Activated T-helper 17 cell treated with anti-CD3 and anti-CD28 coated beads, Interleukin-2, amount 50 U/mL, for 72 hours (primary cell): ENCODE measurements at regions not wholly inside any gene's neighbourhood (a gene's known extent, or its start where the extent isn't known, plus 50 kb on each side); places are given as distances from the start of the nearest gene placed in this dataset.

Experiments
- ATAC-seq: fragments of 150-1000 bp; cut with Tn5 transposase; replicated peaks from 2 replicates; pipeline ENCODE4 v1.10.0; 2021; ENCODE audit warnings: mild to moderate bottlenecking, moderate library complexity
- H3K27ac Mint-ChIP-seq: one replicate; pipeline ENCODE4 v1.8.0; 2022; ENCODE audit warnings: mixed read lengths
- H3K27me3 Mint-ChIP-seq: one replicate; pipeline ENCODE4 v1.8.0; 2022; ENCODE audit warnings: mixed read lengths
- H3K36me3 Mint-ChIP-seq: one replicate; pipeline ENCODE4 v1.8.0; 2022; ENCODE audit warnings: low read depth, mild to moderate bottlenecking, mixed read lengths
- H3K4me1 Mint-ChIP-seq: one replicate; pipeline ENCODE4 v1.8.0; 2022; ENCODE audit warnings: mixed read lengths
- H3K4me3 Mint-ChIP-seq: one replicate; pipeline ENCODE4 v1.8.0; 2022; ENCODE audit warnings: mild to moderate bottlenecking, mixed read lengths
- H3K9me3 Mint-ChIP-seq: one replicate; pipeline ENCODE4 v1.8.0; 2022; ENCODE audit warnings: mixed read lengths

DNA sequence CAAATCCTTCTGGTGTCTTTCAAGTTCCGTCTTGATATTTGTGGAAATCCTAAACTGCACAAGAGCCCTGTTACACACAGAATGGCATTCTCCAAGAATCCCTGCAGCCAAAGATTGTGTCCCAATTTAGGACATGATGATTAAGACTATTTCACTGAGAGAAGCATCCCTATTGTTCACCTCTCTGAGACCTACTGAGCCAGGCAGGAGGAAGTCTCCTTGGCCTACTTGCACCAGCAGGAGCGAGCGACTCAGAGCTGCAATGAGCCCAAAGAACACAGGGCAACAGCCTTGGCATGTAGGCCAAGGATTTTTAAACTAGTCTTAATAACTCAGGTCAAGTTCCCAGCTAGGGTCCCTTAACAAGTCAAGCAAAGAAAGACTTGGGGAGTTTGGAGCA is 79.4 kb upstream of the RUNX1 start:
- ATAC-seq: no peak
- H3K4me3 Mint-ChIP-seq: no peak overlapping the region
- no peak overlapping the region for H3K27ac Mint-ChIP-seq
- no peaks in the 10 kb centered on the region for H3K27me3 Mint-ChIP-seq
- no peaks in the 10 kb centered on the region for H3K36me3 Mint-ChIP-seq
- H3K9me3 Mint-ChIP-seq: peaks cover 7% of the 10 kb centered on the region
- no peaks in the 10 kb centered on the region for H3K4me1 Mint-ChIP-seq

DNA sequence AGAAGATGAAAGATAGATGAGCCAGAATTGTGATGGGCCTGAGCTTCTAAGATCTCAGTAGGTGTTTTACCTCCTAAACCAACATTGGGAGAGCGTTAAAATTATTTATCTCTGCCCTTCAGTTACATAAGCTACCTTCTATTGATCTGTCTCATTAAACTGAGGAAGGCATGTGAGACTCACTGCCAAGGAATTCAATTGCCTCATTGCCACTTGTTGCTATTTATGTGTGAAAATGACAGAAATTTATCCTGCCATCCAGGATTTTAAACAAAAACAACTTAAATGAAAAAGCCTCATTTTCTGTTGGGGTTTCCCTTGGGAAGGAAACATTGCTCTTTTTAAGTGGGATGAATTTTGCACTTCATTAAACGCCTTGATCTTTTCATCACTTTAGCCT is 78.7 kb upstream of the RUNX1 start:
- Mint-ChIP-seq H3K9me3 (peaks cover 12% of the 10 kb centered on the region), H3K27me3 (no peaks in the 10 kb centered on the region), H3K4me3 (no peak overlapping the region), H3K27ac (no peak overlapping the region), H3K36me3 (no peaks in the 10 kb centered on the region), H3K4me1 (no peaks in the 10 kb centered on the region)
- ATAC-seq: no peak

DNA sequence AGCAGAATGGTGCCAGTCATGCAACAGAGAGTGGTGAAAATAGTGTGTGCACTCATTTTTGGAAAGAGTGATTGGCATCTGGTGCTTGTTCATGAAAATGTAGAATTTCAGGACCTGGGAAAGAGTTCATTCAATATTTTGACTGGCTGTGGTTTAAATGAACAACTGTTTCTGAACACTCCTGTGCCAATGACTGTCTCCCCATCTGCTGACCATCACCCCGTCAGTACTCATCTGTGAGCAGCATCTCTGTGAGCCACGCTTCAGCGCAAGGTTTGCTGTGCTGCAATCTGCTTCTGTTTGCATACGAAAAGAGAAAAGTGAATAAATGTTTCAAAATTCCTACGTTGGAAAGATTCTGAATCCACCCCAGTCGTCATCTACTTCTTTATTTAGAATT is 77.9 kb upstream of the RUNX1 start:
- Mint-ChIP-seq H3K27me3 (no peaks in the 10 kb centered on the region), H3K4me1 (no peaks in the 10 kb centered on the region), H3K36me3 (no peaks in the 10 kb centered on the region), H3K27ac (no peak overlapping the region), H3K4me3 (no peak overlapping the region), H3K9me3 (peaks cover 12% of the 10 kb centered on the region)
- ATAC-seq: no peak

DNA sequence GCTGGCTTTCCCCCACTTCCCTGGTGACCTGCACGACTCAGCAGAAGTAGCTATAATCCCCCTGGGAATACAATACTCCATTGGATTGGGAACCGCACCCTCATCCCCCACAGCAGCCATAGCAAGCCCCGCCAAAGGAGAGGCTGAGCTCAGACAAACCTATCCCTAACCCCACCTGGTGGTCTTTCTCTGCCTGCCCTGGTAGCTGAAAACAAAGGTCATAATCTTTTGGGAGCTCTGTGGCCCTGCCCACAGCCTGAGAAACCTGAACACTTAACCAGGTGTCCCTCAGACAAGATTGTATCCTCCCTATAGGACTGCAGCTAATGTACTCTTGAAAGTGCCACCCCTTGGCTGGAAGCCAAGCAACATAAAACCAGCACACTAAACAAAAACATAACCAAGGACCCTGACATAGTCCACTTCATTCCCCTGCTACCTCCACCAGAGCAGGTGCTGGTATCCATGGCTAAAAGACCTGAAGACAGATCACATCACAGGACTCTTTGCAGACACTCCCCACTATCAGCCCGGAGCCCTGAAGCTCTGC is 71.6 kb upstream of the RUNX1 start:
- Mint-ChIP-seq H3K4me3 (no peak overlapping the region), H3K9me3 (peaks cover 8% of the 10 kb centered on the region), H3K27ac (no peak overlapping the region), H3K27me3 (no peaks in the 10 kb centered on the region), H3K36me3 (no peaks in the 10 kb centered on the region), H3K4me1 (peaks cover 3% of the 10 kb centered on the region)
- ATAC-seq: no peak

DNA sequence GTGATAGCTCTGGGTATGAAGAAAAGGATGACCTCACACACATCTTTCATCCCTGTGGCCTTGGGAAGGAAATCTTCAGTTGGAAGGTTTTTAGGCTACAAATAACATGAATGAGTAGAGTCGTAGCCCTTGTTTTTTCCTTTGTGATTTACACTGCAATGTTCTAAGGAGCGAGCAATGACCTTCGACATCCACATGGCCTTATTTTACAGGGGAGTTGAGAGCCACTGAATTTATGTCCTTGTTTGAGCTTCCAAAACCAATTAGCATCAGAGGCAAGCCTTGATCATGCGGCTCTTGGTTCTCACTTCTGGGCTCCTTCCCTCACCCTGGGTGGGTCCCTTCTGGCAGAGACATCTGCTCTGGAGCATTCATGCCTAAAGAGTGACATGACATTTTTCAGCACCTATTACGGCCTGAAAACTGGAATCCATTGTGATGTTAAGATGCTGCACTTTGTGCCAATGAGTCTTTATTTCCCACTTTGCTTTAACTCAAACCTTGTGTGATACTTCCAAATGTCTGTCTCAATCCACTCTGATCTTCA is 70.5 kb upstream of the RUNX1 start:
- H3K36me3 Mint-ChIP-seq: no peaks in the 10 kb centered on the region
- H3K9me3 Mint-ChIP-seq: peaks cover 8% of the 10 kb centered on the region
- no peaks in the 10 kb centered on the region for H3K27me3 Mint-ChIP-seq
- no peak overlapping the region for H3K27ac Mint-ChIP-seq
- H3K4me1 Mint-ChIP-seq: peaks cover 3% of the 10 kb centered on the region
- no peak overlapping the region for H3K4me3 Mint-ChIP-seq
- no peak for ATAC-seq

DNA sequence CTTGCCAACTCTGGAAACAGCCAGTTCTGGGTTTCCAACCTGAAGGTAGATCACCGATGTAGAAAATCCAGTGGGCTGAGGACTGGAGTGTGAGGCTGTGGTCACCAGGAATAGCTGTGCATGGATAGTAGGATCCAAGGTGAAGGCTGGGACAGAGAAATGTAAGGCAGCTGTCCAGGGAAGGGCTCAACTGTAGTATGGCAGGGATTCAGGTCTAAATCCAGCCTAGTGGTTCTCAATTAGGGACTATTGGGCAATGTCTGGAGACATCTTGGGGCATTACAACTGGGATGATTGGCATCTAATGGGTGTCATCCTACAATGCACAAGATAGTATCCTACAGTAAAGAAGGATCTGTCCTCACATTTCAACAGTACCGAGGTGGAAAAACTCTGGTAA is 67.7 kb upstream of the RUNX1 start:
- no peak for ATAC-seq
- Mint-ChIP-seq H3K27ac (no peak overlapping the region), H3K4me3 (no peak overlapping the region), H3K36me3 (no peaks in the 10 kb centered on the region), H3K27me3 (no peaks in the 10 kb centered on the region), H3K4me1 (peaks cover 17% of the 10 kb centered on the region), H3K9me3 (peaks cover 8% of the 10 kb centered on the region)

DNA sequence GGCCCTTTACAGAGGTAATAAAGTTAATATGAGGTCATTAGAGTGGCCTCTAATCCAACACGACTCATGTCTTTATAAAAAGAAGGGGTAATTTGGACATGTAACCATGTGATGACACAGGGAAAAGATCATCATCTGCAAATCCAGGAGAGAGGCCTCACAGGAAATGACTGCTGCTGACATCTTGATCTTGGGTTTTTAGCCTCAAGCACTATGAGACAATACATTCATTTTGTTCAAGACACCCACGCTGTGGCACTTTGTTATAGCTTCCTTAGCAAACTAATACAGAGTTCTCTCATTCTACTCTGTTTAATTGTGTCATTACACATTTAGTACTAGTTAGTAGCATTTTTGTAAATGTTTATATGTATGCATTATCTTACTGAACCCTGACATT is 64.0 kb upstream of the RUNX1 start:
- Mint-ChIP-seq H3K4me3 (peak overlapping the region; percentile 49), H3K36me3 (no peaks in the 10 kb centered on the region), H3K27me3 (no peaks in the 10 kb centered on the region), H3K27ac (peak overlapping the region; percentile 83), H3K4me1 (peaks cover 13% of the 10 kb centered on the region), H3K9me3 (peaks cover 11% of the 10 kb centered on the region)
- ATAC-seq: peak; percentile 96

DNA sequence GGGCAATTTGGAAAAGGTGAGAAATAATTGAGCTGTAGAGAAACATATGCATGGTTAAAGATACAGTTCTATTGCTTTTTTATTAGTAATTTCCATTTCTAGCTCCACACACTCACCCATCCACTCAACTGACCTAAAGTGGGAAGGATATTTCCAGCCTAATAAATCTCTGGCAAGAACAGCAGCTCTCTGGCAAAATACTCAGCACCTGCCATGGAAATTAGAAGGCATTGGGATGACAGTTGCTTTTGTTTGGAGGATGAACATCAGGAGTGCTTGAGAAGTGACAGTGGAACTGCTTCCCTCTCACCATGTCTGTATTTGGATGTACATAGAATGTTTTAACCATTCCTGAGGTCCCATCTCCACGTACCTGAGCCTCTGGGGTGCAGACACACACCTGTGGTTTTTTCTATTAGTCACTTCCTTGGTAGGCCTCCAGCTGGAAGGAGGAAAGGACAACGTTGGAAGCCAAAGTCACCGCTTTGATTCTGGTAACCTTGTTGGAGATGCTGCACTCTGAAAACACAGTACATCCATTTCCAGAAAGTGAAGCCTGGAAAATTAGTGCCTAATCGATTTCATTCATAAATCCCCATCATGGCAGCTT is 62.3 kb upstream of the RUNX1 start:
- H3K9me3 Mint-ChIP-seq: peaks cover 11% of the 10 kb centered on the region
- ATAC-seq: no peak
- no peaks in the 10 kb centered on the region for H3K36me3 Mint-ChIP-seq
- peaks cover 13% of the 10 kb centered on the region for H3K4me1 Mint-ChIP-seq
- H3K27me3 Mint-ChIP-seq: no peaks in the 10 kb centered on the region
- no peak overlapping the region for H3K27ac Mint-ChIP-seq
- H3K4me3 Mint-ChIP-seq: no peak overlapping the region

DNA sequence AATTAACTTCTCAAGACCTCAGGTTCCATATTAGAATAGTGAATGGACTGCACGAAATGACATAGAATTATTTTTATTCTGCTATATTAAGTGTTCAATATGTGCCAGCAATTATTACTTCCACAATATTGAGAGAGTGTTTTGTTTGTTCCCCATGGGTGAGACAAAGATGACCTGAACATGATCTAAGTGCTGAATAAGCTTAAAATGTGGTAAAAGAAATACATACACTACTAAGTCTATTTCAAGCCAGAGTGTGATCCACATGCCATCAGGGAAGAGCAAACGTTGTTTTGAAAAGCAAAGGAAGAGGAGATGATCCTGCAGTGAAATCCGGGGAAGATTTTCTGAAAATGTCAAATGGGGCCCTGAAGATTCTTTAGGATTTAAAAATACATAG is 59.8 kb upstream of the RUNX1 start:
- Mint-ChIP-seq H3K9me3 (peaks cover 11% of the 10 kb centered on the region), H3K27ac (no peak overlapping the region), H3K4me3 (no peak overlapping the region), H3K36me3 (no peaks in the 10 kb centered on the region), H3K27me3 (no peaks in the 10 kb centered on the region), H3K4me1 (peaks cover 13% of the 10 kb centered on the region)
- no peak for ATAC-seq

DNA sequence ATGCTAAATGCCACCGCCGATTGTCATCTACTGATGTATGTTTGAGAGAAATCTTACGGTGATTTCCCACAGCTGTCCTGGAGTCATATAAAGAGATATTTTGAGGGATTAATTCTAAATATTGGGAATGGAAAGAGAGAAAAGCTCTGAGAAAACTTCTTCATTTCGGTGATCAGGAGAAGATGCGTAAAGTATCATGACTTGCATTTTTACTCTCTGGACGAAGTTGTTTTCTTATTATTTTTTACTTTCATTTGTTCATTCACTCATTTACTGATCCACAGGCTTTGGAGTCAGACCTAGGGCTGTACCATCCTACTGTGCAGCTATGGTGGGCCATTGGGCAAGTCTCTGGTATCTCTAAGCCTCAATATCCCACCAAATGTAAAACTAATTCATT is 58.4 kb upstream of the RUNX1 start:
- Mint-ChIP-seq H3K4me1 (no peaks in the 10 kb centered on the region), H3K4me3 (no peak overlapping the region), H3K36me3 (no peaks in the 10 kb centered on the region), H3K27ac (no peak overlapping the region), H3K9me3 (peaks cover 3% of the 10 kb centered on the region), H3K27me3 (no peaks in the 10 kb centered on the region)
- ATAC-seq: no peak

DNA sequence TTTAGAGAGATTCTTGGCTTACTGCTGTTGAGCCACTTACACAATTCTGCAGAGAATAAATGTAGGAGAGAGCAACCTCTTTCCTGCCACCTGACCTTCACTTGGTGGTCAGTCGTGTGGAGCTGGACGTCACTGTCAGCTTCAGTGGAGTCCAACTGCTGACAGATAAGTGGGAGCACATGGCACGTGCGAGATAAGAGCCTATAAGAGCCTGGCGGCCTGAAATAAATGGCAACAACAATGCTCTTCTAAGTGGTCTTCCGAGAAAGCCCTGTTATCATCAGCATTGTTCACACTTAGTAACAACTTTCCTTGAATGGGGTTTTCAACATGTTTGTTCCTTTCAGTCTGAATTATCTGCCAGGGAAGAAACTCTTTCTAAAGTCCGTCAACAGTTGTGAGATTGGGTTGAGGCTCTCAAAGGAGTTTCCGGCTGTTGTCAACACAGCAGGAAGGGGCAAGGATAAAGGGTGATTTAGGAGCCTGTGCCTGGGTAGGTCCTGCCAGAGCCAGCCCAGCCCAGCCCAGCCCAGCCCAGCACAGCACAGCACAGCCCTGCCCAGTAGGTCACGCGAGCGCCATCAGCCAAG is 57.2 kb upstream of the RUNX1 start:
- H3K36me3 Mint-ChIP-seq: no peaks in the 10 kb centered on the region
- H3K4me1 Mint-ChIP-seq: no peaks in the 10 kb centered on the region
- H3K27ac Mint-ChIP-seq: no peak overlapping the region
- no peak overlapping the region for H3K4me3 Mint-ChIP-seq
- no peak for ATAC-seq
- H3K9me3 Mint-ChIP-seq: peaks cover 3% of the 10 kb centered on the region
- H3K27me3 Mint-ChIP-seq: no peaks in the 10 kb centered on the region

DNA sequence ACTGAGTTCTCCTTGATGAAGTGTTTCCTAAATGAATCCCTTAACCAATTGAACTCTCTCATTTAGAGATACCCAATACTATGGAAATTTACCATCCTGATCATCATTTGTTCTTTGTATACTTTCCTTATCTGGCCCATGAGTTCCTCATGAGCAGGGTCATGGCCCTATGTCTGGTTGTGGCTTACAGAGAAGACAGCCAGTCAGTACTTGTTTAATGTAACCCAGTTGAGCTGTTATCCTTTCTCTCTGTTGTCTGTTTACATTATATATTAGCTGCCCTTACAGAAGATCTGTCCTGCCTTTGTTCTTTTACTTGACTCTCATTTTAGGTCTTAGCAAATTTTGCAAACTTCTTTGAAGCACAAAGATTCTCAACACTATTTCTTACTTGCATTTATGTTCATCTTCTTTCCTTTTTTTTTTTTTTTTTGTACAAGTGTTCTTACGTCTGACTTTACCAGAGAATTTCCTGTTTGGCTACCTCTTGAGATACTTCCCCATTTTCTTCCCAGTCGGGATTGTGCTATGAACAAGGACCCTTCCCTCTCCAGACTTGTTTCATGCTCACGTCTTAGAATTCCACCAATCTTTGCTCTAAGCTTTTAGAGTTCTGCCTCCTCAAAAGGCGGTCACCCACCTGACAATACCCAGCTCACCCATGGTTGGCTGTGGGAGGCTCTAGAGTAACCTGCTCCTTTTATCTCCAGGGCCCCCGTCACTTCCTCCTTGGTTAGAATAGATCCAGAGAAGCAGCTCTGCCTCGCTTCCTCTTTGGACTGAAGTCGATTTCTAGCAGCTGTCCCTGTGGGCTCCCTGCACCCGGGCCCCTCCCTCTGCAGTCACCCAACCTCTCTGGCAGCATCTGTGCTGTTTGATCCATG is 53.6 kb upstream of the RUNX1 start:
- no peak overlapping the region for H3K4me3 Mint-ChIP-seq
- no peak overlapping the region for H3K27ac Mint-ChIP-seq
- H3K4me1 Mint-ChIP-seq: peaks cover under 1% of the 10 kb centered on the region
- no peaks in the 10 kb centered on the region for H3K36me3 Mint-ChIP-seq
- peak; percentile 31 for ATAC-seq
- no peaks in the 10 kb centered on the region for H3K9me3 Mint-ChIP-seq
- no peaks in the 10 kb centered on the region for H3K27me3 Mint-ChIP-seq

DNA sequence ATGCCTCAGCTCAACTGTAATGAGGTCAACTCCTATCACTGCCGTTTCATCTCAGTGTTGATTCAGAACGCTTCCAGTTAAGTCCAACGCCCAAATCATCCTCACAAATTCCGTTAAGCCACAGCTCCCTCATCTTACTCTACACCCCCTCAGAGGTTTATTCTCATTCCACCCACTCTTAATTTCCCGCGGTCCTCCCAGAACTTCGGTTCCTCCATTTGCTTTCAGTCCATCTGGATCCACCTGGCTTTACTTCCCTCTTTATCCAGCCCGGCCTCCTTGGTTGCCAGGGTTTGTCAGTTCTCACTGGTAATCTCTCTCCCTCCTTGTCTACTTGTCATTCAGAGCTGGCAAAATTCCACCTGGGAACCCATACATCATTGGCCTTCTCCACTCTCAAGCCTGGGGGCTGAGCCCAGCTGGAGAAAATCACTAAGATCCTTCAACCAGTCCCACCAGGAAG is 51.3 kb upstream of the RUNX1 start:
- no peaks in the 10 kb centered on the region for H3K36me3 Mint-ChIP-seq
- ATAC-seq: peak; percentile 48

DNA sequence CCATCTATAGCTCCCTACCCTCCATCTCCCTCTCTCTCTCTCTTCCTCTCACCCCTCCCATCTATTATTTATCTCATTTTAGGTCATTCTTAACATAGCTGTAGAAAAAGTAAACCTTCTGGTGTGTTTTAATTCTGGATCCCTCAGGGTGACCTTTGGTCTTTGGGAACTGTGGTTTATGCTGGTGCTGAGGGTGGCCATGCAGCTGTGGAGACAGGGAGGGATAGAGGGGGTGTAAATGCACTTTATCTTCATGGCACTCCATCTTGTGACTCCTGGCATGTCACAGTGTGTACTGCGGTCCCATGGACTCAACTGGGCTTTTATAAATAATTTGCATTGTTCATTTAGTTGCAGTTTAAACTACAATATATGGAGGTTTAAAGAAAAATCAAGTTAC is 50.2 kb upstream of the RUNX1 start:
- no peaks in the 10 kb centered on the region for H3K27me3 Mint-ChIP-seq
- no peak for ATAC-seq
- no peak overlapping the region for H3K27ac Mint-ChIP-seq
- H3K4me1 Mint-ChIP-seq: peaks cover 25% of the 10 kb centered on the region
- H3K4me3 Mint-ChIP-seq: no peak overlapping the region
- no peaks in the 10 kb centered on the region for H3K36me3 Mint-ChIP-seq
- no peaks in the 10 kb centered on the region for H3K9me3 Mint-ChIP-seq

More for the DNA sequence above, 51.3 kb upstream of the RUNX1 start:
- H3K9me3 Mint-ChIP-seq: no peaks in the 10 kb centered on the region
- no peak overlapping the region for H3K4me3 Mint-ChIP-seq
- no peaks in the 10 kb centered on the region for H3K27me3 Mint-ChIP-seq
- no peak overlapping the region for H3K27ac Mint-ChIP-seq
- H3K4me1 Mint-ChIP-seq: peaks cover 19% of the 10 kb centered on the region
